C4-2B (cell line): ENCODE measurements at regions not wholly inside any gene's neighbourhood (a gene's known extent, or its start where the extent isn't known, plus 50 kb on each side); places are given as distances from the start of the nearest gene placed in this dataset.

ENCODE experiments used
- CTCF ChIP-seq: fragments of 450-650 bp; conservative IDR thresholded peaks from 2 replicates; pipeline ENCODE4 v1.5.1; 2017; ENCODE audit warnings: mild to moderate bottlenecking
- ZFX ChIP-seq: fragments of 450-650 bp; IDR thresholded peaks from 2 replicates; pipeline ENCODE4 v1.6.1; 2017

- TF ChIP-seq CTCF (no peak), ZFX (no peak)
These were observed 174.2 kb upstream of the HCCS start for GRCh38 chrX:10936976-10937375.
